ENCODE measurements at regions not wholly inside any gene's neighbourhood (a gene's known extent, or its start where the extent isn't known, plus 50 kb on each side); places are given as distances from the start of the nearest gene placed in this dataset.

- no peak for TF ChIP-seq CTCF (IDR thresholded peaks at IDR 0.05)
- TF ChIP-seq POLR2A (IDR thresholded peaks at IDR 0.05), result no peak
Measured at GRCh38 chr2:117512307-117512706, 302.2 kb upstream of the DDX18 start.

All from lower leg skin (tissue), 3 donors.